Hepatocyte (in vitro differentiated cells): ENCODE measurements at regions not wholly inside any gene's neighbourhood (a gene's known extent, or its start where the extent isn't known, plus 50 kb on each side); places are given as distances from the start of the nearest gene placed in this dataset.

Experiments
- CTCF ChIP-seq: fragments of 200-600 bp; sonication (generic); IDR thresholded peaks from 2 replicates; pipeline ENCODE4 v1.5.1; 2016; ENCODE audit warnings: antibody characterized with exemption, mild to moderate bottlenecking; ENCODE audit not compliant: poor library complexity
- EZH2 ChIP-seq: fragments of 200-600 bp; sonication (generic); IDR thresholded peaks from 2 replicates; pipeline ENCODE4 v1.6.1; 2016; ENCODE audit warnings: antibody characterized with exemption, mild to moderate bottlenecking, borderline replicate concordance
- EZH2phosphoT487 ChIP-seq: fragments of 200-600 bp; sonication (generic); IDR thresholded peaks from one replicate; pipeline ENCODE4 v1.6.1; 2018; ENCODE audit warnings: antibody characterized with exemption, mild to moderate bottlenecking, low read depth, moderate library complexity; ENCODE audit not compliant: unreplicated experiment, severe bottlenecking

- TF ChIP-seq CTCF (no peak), EZH2 (no peak), EZH2phosphoT487 (no peak)
These were observed 800.9 kb upstream of the MBL2 start for GRCh38 chr10:53573498-53573897.
